SK-N-MC (cell line): ENCODE measurements at regions not wholly inside any gene's neighbourhood (a gene's known extent, or its start where the extent isn't known, plus 50 kb on each side); places are given as distances from the start of the nearest gene placed in this dataset.

Experiments used
- EZH2 ChIP-seq: fragments of 200-600 bp; sonication (generic); IDR thresholded peaks from one replicate; pipeline ENCODE4 v1.6.1; 2017; ENCODE audit warnings: antibody characterized with exemption
- POLR2AphosphoS5 ChIP-seq: IDR thresholded peaks from 2 replicates; pipeline ENCODE4 v1.6.1; 2012; ENCODE audit warnings: mild to moderate bottlenecking, low read depth, low read length, borderline replicate concordance

DNA sequence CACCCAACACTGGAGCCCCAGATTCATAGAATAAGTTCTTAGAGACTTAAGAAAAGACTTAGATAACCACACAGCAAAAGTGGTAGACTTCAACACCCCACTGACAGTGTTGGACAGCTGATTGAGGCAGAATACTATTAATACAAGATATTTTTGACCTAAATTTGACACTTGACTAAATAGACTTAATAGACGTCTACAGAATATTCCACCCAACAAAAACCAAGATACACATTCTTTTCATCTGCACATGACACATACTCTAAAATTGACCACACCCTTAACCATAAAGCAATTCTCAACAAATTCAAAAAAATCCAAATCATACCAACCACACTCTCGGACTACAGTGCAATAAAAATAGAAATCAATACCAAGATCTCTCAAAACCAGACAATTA is 179.8 kb upstream of the TPM1 start:
- no peak for TF ChIP-seq EZH2
- no peak for TF ChIP-seq POLR2AphosphoS5
